Aorta (tissue), 5 donors: ENCODE measurements at regions not wholly inside any gene's neighbourhood (a gene's known extent, or its start where the extent isn't known, plus 50 kb on each side); places are given as distances from the start of the nearest gene placed in this dataset.
"Not testable (repeated sequence)": the region's sequence is repeated elsewhere in the genome, so short reads cannot be mapped to it uniquely, and the experiment has no call there.

Experiments used
- ATAC-seq: fragments of 200-7000 bp; cut with Tn5 transposase; one replicate; pipeline ENCODE4 v1.9.1; 2022; ENCODE audit warnings: moderate library complexity; ENCODE audit not compliant: low FRiP score
- DNase-seq, 2 donors: peaks; one replicate each; pipeline ENCODE4 v3.0.0-alpha.2; 2020
- H3K27ac ChIP-seq, 2 donors: one replicate each; pipeline ENCODE4 v1.5.1; 2013; ENCODE audit warnings: low read length in 2 of 2, mild to moderate bottlenecking in 2 of 2, moderate library complexity in 2 of 2, control low read depth in 1 of 2, inconsistent platforms in 1 of 2, low read depth in 1 of 2
- H3K27me3 ChIP-seq, 2 donors: one replicate each; pipeline ENCODE4 v1.6.1; 2013; ENCODE audit warnings: control low read depth in 1 of 2, low read length in 1 of 2, mild to moderate bottlenecking in 1 of 2, moderate library complexity in 1 of 2; ENCODE audit not compliant: insufficient read depth in 2 of 2, control insufficient read depth in 1 of 2
- H3K36me3 ChIP-seq, 2 donors: one replicate each; pipeline ENCODE4 v1.6.1; 2013; ENCODE audit warnings: control low read depth in 1 of 2, low read length in 1 of 2, mild to moderate bottlenecking in 1 of 2; ENCODE audit not compliant: insufficient read depth in 2 of 2, control insufficient read depth in 1 of 2
- H3K4me1 ChIP-seq, 2 donors: one replicate each; pipeline ENCODE4 v1.6.1; 2013; ENCODE audit warnings: low read length in 2 of 2, control low read depth in 1 of 2, mild to moderate bottlenecking in 1 of 2, moderate library complexity in 1 of 2; ENCODE audit not compliant: insufficient read depth in 2 of 2, control insufficient read depth in 1 of 2
- H3K4me3 ChIP-seq, 2 donors: one replicate each; pipeline ENCODE4 v1.5.1; 2013; ENCODE audit warnings: low read length in 2 of 2, control low read depth in 1 of 2, mild to moderate bottlenecking in 1 of 2
- H3K9me3 ChIP-seq: one replicate; pipeline ENCODE4 v1.6.1; 2013; ENCODE audit warnings: mild to moderate bottlenecking, low read length; ENCODE audit not compliant: control insufficient read depth
- WGBS, 2 donors: extraction: QIAGEN DNeasy Blood & Tissue Kit; methylation state at CpG; one replicate each; pipeline ENCODE4 v1.1.7; 2013; 5-methylcytosine and 5-hydroxymethylcytosine counted together
- intact Hi-C, 2 donors: fragments of 100-400 bp; cut with DNase I; formaldehyde crosslinking; loops; one replicate each; pipeline versions ENCODE4 v1.14.2 to v1.15.0; 2022
- donor health status: healthy with polysubstance abuse.
- donor health status: Bipolar disorder and iron deficiency.
- donor health status: DM: no; HTN: no; CAD: no.
- donor health status: DM: no; HTN: no; CAD: no.
- donor health status: DM: yes; HTN: yes; CAD: no.

- H3K9me3 ChIP-seq, result no peaks in the 10 kb centered on the region
- no peak overlapping the region for H3K27ac ChIP-seq
- ATAC-seq (no peak), DNase-seq (no peak)
- H3K4me3 ChIP-seq, result no peak overlapping the region
- H3K36me3 ChIP-seq, result no peaks in the 10 kb centered on the region
- WGBS, 2 donors, result 93 to 95% methylated on average over 2 of the region's 2 CpGs
- H3K4me1 ChIP-seq, result no peaks in the 10 kb centered on the region
- intact Hi-C loops, result no loop called here
- H3K27me3 ChIP-seq, result peaks cover 0 to 3% of the 10 kb centered on the region in 2 donors
Measured at GRCh38 chr12:4156317-4156716, 117.2 kb upstream of the CCND2 start.

- DNase-seq (no peak), ATAC-seq (no peak)
- H3K4me3 ChIP-seq, result no peak overlapping the region
- no peaks in the 10 kb centered on the region for H3K9me3 ChIP-seq
- no peaks in the 10 kb centered on the region for H3K4me1 ChIP-seq
- peaks cover 0 to 1% of the 10 kb centered on the region in 2 donors for H3K27me3 ChIP-seq
- H3K27ac ChIP-seq, result no peak overlapping the region
- WGBS, 2 donors, result 95% methylated on average over 7 of the region's 7 CpGs
- no peaks in the 10 kb centered on the region for H3K36me3 ChIP-seq
- intact Hi-C loops, result no loop called here
Measured at GRCh38 chr12:4154672-4155225, 118.8 kb upstream of the CCND2 start.

DNA sequence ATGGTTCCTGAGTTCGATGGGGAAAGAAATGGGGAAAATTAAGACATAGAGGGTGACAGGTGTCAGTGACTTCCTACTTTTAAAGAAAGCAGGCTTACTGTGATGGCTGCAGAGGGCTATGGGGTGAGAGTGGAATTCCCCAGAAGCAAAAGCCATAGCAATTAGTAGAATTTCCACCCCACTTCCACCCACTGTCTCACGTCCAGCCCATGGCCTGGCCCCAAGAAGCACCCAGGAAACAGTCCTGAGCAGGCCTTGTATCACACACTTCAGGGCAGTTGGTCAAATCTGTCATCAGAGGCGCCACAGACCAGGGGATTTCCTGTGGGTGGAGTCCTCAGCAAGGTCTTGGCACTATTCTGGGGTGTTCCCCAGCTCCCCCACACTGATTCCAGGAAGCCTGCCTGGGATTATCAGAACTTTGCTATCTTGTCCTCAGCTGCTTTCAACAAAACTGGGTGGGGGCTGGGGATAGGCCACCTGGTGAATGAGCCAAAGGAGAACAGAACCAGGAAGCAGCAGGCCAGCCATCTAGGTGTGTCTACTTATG, 120.1 kb upstream of the CCND2 start:
- 63 to 84% methylated on average over 3 of the region's 3 CpGs for WGBS, 2 donors
- Histone ChIP-seq H3K9me3 (no peaks in the 10 kb centered on the region), H3K4me1 (no peaks in the 10 kb centered on the region), H3K36me3 (no peaks in the 10 kb centered on the region), H3K27me3 (peaks cover 0 to 1% of the 10 kb centered on the region in 2 donors), H3K27ac (no peak overlapping the region), H3K4me3 (no peak overlapping the region)
- DNase-seq (no peak), ATAC-seq (no peak)
- intact Hi-C loops, result no loop called here

DNA sequence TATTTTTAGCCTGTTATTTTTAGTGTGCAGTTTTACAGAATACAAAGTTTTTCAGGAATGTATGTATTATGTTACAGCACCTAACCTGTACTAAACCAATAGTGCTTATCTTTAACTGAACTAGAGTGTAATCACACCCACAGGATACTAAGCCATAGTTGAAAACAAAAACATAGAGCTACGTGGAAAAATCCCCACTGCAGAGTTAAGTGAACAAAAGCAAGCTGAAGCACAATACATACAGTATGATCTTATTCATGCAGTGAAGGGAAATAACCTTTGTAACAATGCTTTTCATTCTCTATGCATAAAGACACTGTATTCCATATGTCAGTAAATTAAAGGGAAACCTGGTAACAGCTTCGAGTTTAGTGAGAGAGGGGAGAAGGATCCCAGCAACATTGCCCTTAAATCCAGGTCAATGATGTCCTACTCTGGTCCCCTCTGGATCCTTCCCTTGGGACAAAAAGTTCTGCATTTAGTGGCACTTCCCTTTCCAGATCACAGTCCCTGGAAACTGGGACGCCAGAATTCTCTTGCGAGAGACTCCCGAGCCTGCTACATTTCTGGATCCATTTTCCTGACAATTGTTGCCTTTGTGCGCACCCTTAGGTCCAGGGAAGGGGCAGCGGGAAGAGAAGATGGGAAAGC, 121.3 kb upstream of the CCND2 start:
- Histone ChIP-seq H3K4me3 (no peak overlapping the region), H3K36me3 (no peaks in the 10 kb centered on the region), H3K9me3 (no peaks in the 10 kb centered on the region), H3K27ac (no peak overlapping the region), H3K27me3 (peaks cover 0 to 1% of the 10 kb centered on the region in 2 donors), H3K4me1 (no peaks in the 10 kb centered on the region)
- DNase-seq (no peak), ATAC-seq (no peak)
- intact Hi-C loops, result no loop called here
- 64 to 66% methylated on average over 7 of the region's 7 CpGs for WGBS, 2 donors

DNA sequence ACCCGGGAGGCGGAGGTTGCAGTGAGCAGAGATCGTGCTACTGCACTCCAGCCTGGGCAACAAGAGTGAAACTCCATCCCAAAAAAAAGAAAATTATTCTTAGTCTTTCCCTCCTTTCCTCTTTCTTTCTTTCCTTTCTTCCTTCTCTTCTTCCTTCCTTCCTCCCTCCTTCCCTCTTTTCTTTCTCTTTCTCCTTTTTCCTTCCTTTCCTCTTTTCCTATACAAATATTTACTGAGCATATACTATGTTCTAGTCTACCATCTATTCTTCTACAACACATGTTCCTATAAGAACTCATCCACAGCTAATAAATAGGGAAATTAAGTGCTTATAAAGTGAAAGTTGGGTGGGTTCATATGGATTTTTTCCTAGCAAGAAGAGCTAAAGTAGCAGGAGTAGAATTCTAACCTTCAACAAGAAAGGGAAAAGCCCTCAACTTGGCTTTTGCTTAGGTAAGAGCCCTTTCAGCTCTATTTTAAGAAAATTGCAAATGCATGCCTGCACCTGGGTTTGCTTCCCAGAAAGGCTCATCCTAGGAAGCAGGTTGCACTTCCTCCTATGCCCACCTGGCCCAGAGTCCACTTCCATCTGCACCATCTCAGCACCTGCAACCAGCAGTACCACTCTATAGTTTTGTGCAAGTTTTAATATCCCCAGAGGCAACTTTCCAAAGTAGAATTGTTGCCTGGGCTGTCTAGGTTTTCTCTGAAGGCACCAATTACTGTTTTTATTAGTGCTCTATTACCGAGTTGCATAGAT, 122.0 kb upstream of the CCND2 start:
- Histone ChIP-seq H3K36me3 (no peaks in the 10 kb centered on the region), H3K4me1 (no peaks in the 10 kb centered on the region), H3K4me3 (no peak overlapping the region), H3K27me3 (peaks cover 0 to 1% of the 10 kb centered on the region in 2 donors), H3K27ac (no peak overlapping the region), H3K9me3 (no peaks in the 10 kb centered on the region)
- intact Hi-C loops, result no loop called here
- 76 to 78% methylated on average over 4 of the region's 4 CpGs for WGBS, 2 donors
- DNase-seq (no peak), ATAC-seq (no peak)

DNA sequence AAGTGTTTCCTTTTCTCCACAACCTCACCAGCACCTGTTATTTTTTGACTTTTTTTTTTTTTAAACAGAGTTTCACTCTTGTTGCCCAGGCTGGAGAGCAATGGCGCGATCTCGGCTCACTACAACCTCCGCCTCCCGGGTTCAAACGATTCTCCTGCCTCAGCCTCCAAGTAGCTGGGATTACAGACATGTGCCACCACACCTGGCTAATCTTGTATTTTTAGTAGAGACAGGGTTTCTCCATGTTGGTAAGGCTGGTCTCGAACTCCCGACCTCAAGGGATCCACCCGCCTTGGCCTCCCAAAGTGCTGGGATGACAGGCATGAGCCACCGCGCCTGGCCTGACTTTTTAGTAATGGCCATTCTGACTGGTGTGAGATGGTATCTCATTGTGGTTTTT, 123.2 kb upstream of the CCND2 start:
- H3K4me1 ChIP-seq, H3K4me3 ChIP-seq, H3K9me3 ChIP-seq, H3K27ac ChIP-seq, DNase-seq, H3K36me3 ChIP-seq, ATAC-seq, H3K27me3 ChIP-seq, intact Hi-C loops: not testable (repeated sequence)
- WGBS, 2 donors, result 95 to 97% methylated on average over 11 of the region's 11 CpGs

DNA sequence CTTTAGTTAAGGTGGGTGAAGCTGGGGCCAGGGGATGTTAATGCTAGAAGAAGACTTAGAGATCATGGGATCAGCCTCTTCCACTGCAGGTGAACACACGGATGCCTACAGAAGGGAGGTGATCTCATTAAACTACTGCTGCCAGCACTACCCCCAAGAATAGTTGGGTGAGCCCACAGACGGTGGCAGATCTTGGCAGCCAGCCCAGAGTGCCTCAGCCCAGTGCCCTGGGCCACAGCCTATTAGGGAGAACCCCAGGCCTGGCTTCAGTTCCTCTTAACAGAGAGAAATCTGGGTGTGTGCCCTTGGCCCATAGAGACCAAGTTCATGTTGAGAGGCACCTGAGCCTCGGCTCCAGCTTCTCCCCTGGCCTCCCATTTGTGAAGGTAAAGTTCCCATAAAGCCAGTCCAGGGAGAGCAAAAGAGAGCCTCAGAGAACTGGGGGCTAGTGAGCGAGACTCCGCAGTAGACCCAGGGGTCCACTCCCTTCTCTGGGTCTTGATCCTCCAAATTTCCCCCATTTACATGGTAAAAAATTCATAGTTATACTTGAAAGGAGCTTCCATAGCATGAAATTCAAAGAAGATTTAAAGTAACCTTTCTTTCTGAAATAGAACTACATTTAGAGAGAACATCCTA, 125.0 kb upstream of the CCND2 start:
- WGBS, 2 donors, result 53 to 61% methylated on average over 5 of the region's 5 CpGs
- ATAC-seq, result no peak
- Histone ChIP-seq H3K27me3 (peaks cover 0 to 1% of the 10 kb centered on the region in 2 donors), H3K4me3 (no peak overlapping the region), H3K9me3 (no peaks in the 10 kb centered on the region), H3K27ac (no peak overlapping the region), H3K4me1 (no peaks in the 10 kb centered on the region), H3K36me3 (no peaks in the 10 kb centered on the region)
- intact Hi-C loops, result no loop called here
- peak in 1 of 2 donors; percentile 79 for DNase-seq

GRCh38 chr12:4147031-4147481, 126.5 kb upstream of the CCND2 start:
- no peak for DNase-seq
- Histone ChIP-seq H3K36me3 (no peaks in the 10 kb centered on the region), H3K9me3 (no peaks in the 10 kb centered on the region), H3K4me1 (no peaks in the 10 kb centered on the region), H3K27me3 (peaks cover 0 to 1% of the 10 kb centered on the region in 2 donors), H3K4me3 (no peak overlapping the region), H3K27ac (no peak overlapping the region)
- ATAC-seq, result no peak
- 63 to 68% methylated on average over 7 of the region's 7 CpGs for WGBS, 2 donors
- intact Hi-C loops, result no loop called here
